ENCODE measurements at regions not wholly inside any gene's neighbourhood (a gene's known extent, or its start where the extent isn't known, plus 50 kb on each side); places are given as distances from the start of the nearest gene placed in this dataset.
A peak's percentile ranks its signal among the peaks of the same experiment; 100 is the strongest.

DNA sequence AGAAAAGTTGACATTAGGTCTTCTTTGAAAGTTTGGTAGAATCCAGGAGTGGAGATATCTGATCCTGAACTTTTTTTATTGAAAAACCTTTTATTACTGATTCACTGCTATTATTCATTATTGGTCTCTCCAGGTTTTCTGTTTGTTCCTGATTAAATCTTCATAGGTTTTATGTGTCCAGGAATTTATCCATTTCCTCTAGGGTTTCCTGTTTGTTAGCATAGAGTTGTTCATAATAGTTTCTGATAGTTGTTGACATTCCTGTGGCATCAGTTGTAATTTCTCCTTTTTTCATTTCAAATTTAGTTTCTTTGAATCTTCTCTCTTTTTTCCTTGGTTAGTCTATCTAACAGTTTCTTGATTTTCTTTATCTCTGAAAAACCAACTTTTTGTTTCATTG lies 370.3 kb downstream of the SLC6A15 start:
- H3K4me3 ChIP-seq (replicated peaks; ENCODE audit: low read depth, low read length): no peak overlapping the region
- TF ChIP-seq, protein P1, sequence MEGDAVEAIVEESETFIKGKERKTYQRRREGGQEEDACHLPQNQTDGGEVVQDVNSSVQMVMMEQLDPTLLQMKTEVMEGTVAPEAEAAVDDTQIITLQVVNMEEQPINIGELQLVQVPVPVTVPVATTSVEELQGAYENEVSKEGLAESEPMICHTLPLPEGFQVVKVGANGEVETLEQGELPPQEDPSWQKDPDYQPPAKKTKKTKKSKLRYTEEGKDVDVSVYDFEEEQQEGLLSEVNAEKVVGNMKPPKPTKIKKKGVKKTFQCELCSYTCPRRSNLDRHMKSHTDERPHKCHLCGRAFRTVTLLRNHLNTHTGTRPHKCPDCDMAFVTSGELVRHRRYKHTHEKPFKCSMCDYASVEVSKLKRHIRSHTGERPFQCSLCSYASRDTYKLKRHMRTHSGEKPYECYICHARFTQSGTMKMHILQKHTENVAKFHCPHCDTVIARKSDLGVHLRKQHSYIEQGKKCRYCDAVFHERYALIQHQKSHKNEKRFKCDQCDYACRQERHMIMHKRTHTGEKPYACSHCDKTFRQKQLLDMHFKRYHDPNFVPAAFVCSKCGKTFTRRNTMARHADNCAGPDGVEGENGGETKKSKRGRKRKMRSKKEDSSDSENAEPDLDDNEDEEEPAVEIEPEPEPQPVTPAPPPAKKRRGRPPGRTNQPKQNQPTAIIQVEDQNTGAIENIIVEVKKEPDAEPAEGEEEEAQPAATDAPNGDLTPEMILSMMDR (IDR thresholded peaks at IDR 0.05; ENCODE audit: low read length, missing control alignments): no peak
- peak; percentile 1 for DNase-seq (ENCODE audit: low read depth)

DNA sequence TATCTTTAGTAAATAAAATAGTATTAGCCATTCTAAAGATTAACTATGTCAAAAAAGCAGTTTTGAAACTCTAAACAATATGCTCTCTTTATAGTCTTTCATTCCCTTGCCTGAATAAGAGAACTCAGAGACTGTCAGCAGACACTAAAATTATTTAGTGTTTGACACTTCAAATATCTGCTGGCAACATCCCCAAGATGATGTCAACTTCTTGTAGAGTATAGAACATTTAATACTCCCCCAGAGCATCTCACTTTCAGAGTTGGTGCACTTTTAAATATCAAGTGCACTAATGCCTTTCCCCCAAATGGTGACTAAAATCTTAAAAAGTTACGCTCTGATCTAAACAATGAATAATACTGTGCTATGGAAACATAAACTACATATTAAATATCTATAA lies 374.9 kb downstream of the SLC6A15 start:
- TF ChIP-seq, protein P1 (IDR thresholded peaks at IDR 0.05; ENCODE audit: low read length, missing control alignments): no peak
- no peak for DNase-seq (ENCODE audit: low read depth)
- H3K4me3 ChIP-seq (replicated peaks; ENCODE audit: low read depth, low read length): no peak overlapping the region

- H3K4me3 ChIP-seq (replicated peaks; ENCODE audit: low read depth, low read length): no peak overlapping the region
- no peak for DNase-seq (ENCODE audit: low read depth)
- TF ChIP-seq, protein P1 (IDR thresholded peaks at IDR 0.05; ENCODE audit: low read length, missing control alignments): no peak
These were observed 399.8 kb downstream of the SLC6A15 start for GRCh38 chr12:84512751-84513150.

DNA sequence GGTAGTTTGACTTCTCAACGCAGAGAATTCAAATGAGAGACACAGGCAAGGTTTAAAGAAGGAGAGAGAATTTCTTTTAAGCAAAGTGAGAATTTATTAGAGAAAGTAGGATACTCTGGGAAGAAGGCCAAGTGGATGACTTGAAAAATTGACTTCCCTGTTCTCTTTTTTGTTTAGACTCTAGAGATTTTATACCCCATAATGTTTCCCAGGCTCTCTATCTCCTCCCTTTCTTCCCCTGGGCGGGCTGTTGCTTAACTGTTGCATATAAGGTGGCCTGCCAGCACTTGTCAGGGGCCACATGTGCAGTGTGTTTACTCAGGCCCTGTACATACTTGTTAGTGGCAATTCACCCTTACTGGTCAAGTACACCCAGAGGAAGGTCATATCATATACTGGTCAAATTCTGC lies 403.7 kb downstream of the SLC6A15 start:
- H3K4me3 ChIP-seq (replicated peaks; ENCODE audit: low read depth, low read length): no peak overlapping the region
- no peak for DNase-seq (ENCODE audit: low read depth)
- TF ChIP-seq, protein P1 (IDR thresholded peaks at IDR 0.05; ENCODE audit: low read length, missing control alignments): no peak

DNA sequence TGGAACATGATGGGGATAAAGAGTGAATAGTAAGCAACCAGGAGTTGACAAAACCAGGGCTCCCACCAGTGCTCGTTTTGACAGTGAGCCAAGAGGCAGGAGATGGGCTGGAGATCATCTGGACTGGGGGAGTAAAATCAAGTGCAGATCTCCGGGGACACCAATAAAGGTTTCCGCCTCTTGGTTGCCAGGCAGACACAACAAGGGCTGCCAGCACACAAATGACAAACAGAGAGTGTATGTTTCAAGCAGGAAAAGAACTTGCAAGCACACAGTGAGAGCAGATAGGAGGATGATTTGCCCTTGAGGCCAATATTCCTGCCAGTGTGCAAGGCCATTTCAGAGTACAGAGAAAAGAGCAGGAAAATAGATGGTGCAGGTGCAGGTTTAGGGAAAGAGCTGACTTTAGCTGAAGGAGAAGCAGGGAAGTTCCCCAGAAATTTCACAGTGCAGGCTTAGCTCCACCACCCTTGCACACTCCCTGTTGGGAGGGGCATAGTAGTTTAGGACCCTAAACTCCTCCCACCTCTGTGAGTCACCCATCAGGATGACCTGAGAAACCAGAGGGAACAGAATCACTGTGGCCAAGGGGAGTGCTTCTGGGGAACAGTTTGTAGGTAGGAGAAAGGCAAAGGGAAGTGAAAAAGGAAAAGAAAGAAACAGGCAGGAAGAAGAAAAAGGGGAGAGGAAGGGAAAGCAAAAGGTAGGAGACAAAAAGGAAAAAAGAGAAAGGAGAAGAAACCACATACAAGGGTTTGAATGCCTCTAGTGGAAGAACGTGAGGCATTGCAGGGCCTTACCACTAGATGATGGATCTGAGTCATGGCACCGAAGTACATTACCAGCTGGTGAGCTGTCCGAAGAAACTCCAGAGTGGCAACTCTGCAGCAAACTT lies 404.4 kb downstream of the SLC6A15 start:
- H3K4me3 ChIP-seq (replicated peaks; ENCODE audit: low read depth, low read length): no peak overlapping the region
- TF ChIP-seq, protein P1 (IDR thresholded peaks at IDR 0.05; ENCODE audit: low read length, missing control alignments): peak; percentile 54
- peak; percentile 67 for DNase-seq (ENCODE audit: low read depth)

DNA sequence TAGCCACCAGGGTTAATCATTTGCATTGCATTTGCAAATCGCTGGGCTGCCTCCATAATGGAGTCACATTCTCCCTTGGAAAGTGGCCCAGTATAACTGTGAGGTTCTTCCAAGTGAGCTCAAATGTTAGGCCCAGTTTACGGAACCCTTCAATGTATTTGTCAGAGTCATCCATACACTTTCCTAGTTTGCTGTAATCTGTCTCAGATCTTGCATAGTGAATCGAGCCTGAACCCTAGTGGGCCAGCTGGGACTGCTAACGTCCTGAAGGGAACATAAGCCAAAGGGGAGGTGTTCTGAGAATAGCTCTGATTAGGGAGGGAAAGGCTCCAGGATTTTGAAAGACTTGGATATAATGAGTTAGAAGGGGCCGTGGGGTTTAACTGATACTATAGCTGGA lies 406.3 kb downstream of the SLC6A15 start:
- no peak for DNase-seq (ENCODE audit: low read depth)
- TF ChIP-seq, protein P1 (IDR thresholded peaks at IDR 0.05; ENCODE audit: low read length, missing control alignments): no peak
- no peak overlapping the region for H3K4me3 ChIP-seq (replicated peaks; ENCODE audit: low read depth, low read length)
